Testis (tissue), 2 donors: ENCODE measurements at regions not wholly inside any gene's neighbourhood (a gene's known extent, or its start where the extent isn't known, plus 50 kb on each side); places are given as distances from the start of the nearest gene placed in this dataset.
"Not testable (repeated sequence)": the region's sequence is repeated elsewhere in the genome, so short reads cannot be mapped to it uniquely, and the experiment has no call there.

Experiments used
- DNase-seq: peaks from one replicate; pipeline ENCODE4 v3.0.0-alpha.2; 2019
- H3K27ac ChIP-seq, 2 donors: fragments of 200-600 bp; sonication (generic); one replicate each; pipeline ENCODE4 v1.5.1; 2019
- H3K27me3 ChIP-seq: fragments of 200-600 bp; sonication (generic); one replicate; pipeline ENCODE4 v1.5.1; 2019
- H3K36me3 ChIP-seq: fragments of 200-600 bp; sonication (generic); one replicate; pipeline ENCODE4 v1.5.1; 2017; ENCODE audit warnings: low read depth; ENCODE audit errors: missing control alignments
- H3K4me1 ChIP-seq: fragments of 200-600 bp; sonication (generic); one replicate; pipeline ENCODE4 v1.5.1; 2019
- H3K4me3 ChIP-seq, 2 donors: fragments of 200-600 bp; sonication (generic); one replicate each; pipeline ENCODE4 v1.5.1; 2017 to 2019
- H3K9me3 ChIP-seq: fragments of 200-600 bp; sonication (generic); one replicate; pipeline ENCODE4 v1.5.1; 2017
- POLR2A ChIP-seq: fragments of 450-650 bp; IDR thresholded peaks from one replicate; pipeline ENCODE4 v1.6.1; 2017; ENCODE audit warnings: antibody characterized with exemption, mild to moderate bottlenecking, moderate library complexity
- WGBS, 2 donors: methylation state at CpG; one replicate each; pipeline ENCODE4 v1.1.5; 2018; 5-methylcytosine and 5-hydroxymethylcytosine counted together
- intact Hi-C: fragments of 100-400 bp; cut with DNase I; formaldehyde crosslinking; loops from one replicate; pipeline ENCODE4 v1.15.1; 2023; ENCODE audit warnings: low total_unique reads
- TF ChIP-seq, protein P1 (sequence below), 3 experiments: fragments of 450-650 bp in 2 of 3; fragments of 200-600 bp in 1 of 3; sonication (generic) in 1 of 3; IDR thresholded peaks; one replicate each; pipeline ENCODE4 v1.5.1; 2016 to 2019; ENCODE audit warnings: antibody characterized with exemption in 3 of 3, mild to moderate bottlenecking in 2 of 3, moderate library complexity in 1 of 3

- TF ChIP-seq POLR2A, result no peak
- TF ChIP-seq, protein P1, sequence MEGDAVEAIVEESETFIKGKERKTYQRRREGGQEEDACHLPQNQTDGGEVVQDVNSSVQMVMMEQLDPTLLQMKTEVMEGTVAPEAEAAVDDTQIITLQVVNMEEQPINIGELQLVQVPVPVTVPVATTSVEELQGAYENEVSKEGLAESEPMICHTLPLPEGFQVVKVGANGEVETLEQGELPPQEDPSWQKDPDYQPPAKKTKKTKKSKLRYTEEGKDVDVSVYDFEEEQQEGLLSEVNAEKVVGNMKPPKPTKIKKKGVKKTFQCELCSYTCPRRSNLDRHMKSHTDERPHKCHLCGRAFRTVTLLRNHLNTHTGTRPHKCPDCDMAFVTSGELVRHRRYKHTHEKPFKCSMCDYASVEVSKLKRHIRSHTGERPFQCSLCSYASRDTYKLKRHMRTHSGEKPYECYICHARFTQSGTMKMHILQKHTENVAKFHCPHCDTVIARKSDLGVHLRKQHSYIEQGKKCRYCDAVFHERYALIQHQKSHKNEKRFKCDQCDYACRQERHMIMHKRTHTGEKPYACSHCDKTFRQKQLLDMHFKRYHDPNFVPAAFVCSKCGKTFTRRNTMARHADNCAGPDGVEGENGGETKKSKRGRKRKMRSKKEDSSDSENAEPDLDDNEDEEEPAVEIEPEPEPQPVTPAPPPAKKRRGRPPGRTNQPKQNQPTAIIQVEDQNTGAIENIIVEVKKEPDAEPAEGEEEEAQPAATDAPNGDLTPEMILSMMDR (IDR thresholded peaks at IDR 0.05), result no peak
- WGBS, 2 donors, result 54 to 58% methylated on average over 3 of the region's 3 CpGs
- no peak for DNase-seq
- Histone ChIP-seq H3K4me3 (no peak overlapping the region), H3K27me3 (no peaks in the 10 kb centered on the region), H3K9me3 (no peaks in the 10 kb centered on the region), H3K4me1 (no peaks in the 10 kb centered on the region), H3K27ac (no peak overlapping the region), H3K36me3 (no peaks in the 10 kb centered on the region)
- intact Hi-C loops, result no loop called here
These were observed 505.8 kb downstream of the KLHL13 start for GRCh38 chrX:117610806-117611205.

DNA sequence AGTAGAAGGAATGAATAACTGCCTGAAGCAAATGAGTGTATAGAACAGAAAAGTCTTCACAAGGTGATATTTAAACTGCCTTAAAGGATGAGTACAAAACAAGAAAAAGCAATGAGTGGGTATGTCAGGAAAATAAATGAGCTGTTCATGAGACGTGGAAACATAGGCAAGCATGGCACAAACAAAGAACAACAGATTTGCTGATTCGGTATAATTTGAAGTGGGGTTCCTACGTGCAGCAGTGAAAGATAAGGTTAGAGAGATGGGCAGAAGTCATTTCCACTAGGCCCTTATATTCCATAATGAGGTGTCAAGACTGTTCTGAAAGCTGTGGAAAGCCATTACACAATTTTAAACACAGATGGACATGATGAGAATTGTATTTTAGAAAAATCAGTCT, 506.6 kb downstream of the KLHL13 start:
- no peak for TF ChIP-seq POLR2A
- TF ChIP-seq, protein P1 (IDR thresholded peaks at IDR 0.05), result no peak
- 79 to 81% methylated on average over 3 of the region's 3 CpGs for WGBS, 2 donors
- DNase-seq, result no peak
- Histone ChIP-seq H3K4me1 (no peaks in the 10 kb centered on the region), H3K27me3 (no peaks in the 10 kb centered on the region), H3K9me3 (no peaks in the 10 kb centered on the region), H3K27ac (no peak overlapping the region), H3K36me3 (no peaks in the 10 kb centered on the region), H3K4me3 (no peak overlapping the region)
- intact Hi-C loops, result no loop called here

GRCh38 chrX:117607561-117607960, 509.0 kb downstream of the KLHL13 start:
- intact Hi-C loops, result no loop called here
- no peaks in the 10 kb centered on the region for H3K27me3 ChIP-seq
- no peak overlapping the region for H3K4me3 ChIP-seq
- no peaks in the 10 kb centered on the region for H3K4me1 ChIP-seq
- TF ChIP-seq, protein P1 (IDR thresholded peaks at IDR 0.05), result no peak
- TF ChIP-seq POLR2A, result no peak
- no peak overlapping the region for H3K27ac ChIP-seq
- DNase-seq, result no peak
- H3K9me3 ChIP-seq, result no peaks in the 10 kb centered on the region
- H3K36me3 ChIP-seq, result no peaks in the 10 kb centered on the region

DNA sequence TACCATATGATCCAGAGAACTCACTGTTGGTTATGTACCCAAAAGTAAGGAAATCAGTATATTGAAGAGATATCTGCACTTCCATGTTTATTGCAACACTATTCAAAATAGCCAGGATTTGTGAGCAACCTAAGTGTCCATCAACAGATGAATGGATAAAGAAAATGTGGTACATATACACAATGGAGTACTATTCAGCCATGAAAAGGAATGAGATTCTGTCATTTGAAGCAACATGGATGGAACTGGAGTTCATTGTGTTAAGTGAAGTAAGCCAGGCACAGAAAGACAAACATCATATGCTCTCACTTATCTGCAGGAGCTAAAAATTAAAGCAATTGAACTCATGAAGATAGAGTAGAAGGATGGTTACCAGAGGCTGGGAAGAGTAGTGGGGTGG, 510.5 kb downstream of the KLHL13 start:
- DNase-seq, intact Hi-C loops: not testable (repeated sequence)

GRCh38 chrX:117570160-117570559, 546.5 kb downstream of the KLHL13 start:
- no peaks in the 10 kb centered on the region for H3K4me1 ChIP-seq
- intact Hi-C loops, result no loop called here
- DNase-seq, result no peak
- no peak overlapping the region for H3K4me3 ChIP-seq
- no peak overlapping the region for H3K27ac ChIP-seq
- no peaks in the 10 kb centered on the region for H3K27me3 ChIP-seq
- H3K9me3 ChIP-seq, result no peaks in the 10 kb centered on the region
- no peak for TF ChIP-seq POLR2A
- TF ChIP-seq, protein P1 (IDR thresholded peaks at IDR 0.05), result no peak
- no peaks in the 10 kb centered on the region for H3K36me3 ChIP-seq

More for the DNA sequence above, 510.5 kb downstream of the KLHL13 start:
- H3K4me1 ChIP-seq, H3K27ac ChIP-seq, H3K36me3 ChIP-seq, H3K9me3 ChIP-seq, H3K27me3 ChIP-seq, H3K4me3 ChIP-seq: not testable (repeated sequence)
